ENCODE measurements at regions not wholly inside any gene's neighbourhood (a gene's known extent, or its start where the extent isn't known, plus 50 kb on each side); places are given as distances from the start of the nearest gene placed in this dataset.

DNA sequence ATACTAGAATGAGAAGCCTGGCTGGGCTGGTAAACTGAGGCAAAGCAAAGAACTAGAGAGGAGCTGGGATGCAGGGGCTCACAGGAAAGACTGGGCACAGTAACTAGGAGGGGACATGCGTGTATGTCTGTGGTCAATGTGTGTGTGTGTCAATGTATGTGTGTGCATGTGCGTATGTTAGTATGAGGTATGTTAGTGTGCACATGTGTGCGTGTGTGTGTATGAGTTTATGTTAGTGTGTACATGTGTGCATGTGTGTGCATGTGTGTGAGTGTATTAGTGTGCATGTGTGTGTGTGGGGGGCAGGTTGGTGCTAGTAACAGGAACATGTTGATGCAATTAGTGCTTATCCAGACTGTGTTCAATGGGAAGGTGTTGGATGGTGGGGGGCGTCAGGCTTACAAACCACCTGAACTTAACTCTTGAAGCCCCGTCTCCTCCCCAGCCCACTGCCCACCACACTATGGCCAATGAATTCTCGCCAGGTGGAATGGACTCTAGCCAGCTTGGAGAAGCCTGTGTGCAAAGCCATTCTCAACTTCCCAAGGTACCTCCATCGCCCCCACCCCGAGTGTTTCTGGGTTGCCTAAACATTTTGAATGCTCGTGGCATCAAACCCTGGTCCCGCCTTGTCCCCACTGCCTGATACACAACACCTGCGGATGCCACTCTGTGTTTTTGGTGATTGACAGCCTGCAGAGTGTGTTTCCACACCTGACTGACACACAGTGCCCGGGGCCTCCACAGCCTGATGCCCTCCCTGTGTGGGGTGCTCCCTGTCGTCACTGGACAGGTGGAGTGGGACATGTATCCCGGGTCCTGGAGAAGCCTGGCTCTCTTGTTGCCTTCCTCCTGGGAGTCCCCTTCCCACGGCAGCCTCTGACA, 90.1 kb upstream of the ASB18 start:
- TF ChIP-seq, protein P1, sequence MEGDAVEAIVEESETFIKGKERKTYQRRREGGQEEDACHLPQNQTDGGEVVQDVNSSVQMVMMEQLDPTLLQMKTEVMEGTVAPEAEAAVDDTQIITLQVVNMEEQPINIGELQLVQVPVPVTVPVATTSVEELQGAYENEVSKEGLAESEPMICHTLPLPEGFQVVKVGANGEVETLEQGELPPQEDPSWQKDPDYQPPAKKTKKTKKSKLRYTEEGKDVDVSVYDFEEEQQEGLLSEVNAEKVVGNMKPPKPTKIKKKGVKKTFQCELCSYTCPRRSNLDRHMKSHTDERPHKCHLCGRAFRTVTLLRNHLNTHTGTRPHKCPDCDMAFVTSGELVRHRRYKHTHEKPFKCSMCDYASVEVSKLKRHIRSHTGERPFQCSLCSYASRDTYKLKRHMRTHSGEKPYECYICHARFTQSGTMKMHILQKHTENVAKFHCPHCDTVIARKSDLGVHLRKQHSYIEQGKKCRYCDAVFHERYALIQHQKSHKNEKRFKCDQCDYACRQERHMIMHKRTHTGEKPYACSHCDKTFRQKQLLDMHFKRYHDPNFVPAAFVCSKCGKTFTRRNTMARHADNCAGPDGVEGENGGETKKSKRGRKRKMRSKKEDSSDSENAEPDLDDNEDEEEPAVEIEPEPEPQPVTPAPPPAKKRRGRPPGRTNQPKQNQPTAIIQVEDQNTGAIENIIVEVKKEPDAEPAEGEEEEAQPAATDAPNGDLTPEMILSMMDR (IDR thresholded peaks at IDR 0.05; ENCODE audit: insufficient read depth, low read length): no peak
- no peak for TF ChIP-seq POLR2AphosphoS5 (IDR thresholded peaks at IDR 0.05; ENCODE audit: low read depth)
- TF ChIP-seq, protein P2, sequence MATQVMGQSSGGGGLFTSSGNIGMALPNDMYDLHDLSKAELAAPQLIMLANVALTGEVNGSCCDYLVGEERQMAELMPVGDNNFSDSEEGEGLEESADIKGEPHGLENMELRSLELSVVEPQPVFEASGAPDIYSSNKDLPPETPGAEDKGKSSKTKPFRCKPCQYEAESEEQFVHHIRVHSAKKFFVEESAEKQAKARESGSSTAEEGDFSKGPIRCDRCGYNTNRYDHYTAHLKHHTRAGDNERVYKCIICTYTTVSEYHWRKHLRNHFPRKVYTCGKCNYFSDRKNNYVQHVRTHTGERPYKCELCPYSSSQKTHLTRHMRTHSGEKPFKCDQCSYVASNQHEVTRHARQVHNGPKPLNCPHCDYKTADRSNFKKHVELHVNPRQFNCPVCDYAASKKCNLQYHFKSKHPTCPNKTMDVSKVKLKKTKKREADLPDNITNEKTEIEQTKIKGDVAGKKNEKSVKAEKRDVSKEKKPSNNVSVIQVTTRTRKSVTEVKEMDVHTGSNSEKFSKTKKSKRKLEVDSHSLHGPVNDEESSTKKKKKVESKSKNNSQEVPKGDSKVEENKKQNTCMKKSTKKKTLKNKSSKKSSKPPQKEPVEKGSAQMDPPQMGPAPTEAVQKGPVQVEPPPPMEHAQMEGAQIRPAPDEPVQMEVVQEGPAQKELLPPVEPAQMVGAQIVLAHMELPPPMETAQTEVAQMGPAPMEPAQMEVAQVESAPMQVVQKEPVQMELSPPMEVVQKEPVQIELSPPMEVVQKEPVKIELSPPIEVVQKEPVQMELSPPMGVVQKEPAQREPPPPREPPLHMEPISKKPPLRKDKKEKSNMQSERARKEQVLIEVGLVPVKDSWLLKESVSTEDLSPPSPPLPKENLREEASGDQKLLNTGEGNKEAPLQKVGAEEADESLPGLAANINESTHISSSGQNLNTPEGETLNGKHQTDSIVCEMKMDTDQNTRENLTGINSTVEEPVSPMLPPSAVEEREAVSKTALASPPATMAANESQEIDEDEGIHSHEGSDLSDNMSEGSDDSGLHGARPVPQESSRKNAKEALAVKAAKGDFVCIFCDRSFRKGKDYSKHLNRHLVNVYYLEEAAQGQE (IDR thresholded peaks at IDR 0.05; ENCODE audit: insufficient replicate concordance, low read depth): no peak

Measured in HL-60 (cell line).